IMR-90 (cell line): ENCODE measurements at regions not wholly inside any gene's neighbourhood (a gene's known extent, or its start where the extent isn't known, plus 50 kb on each side); places are given as distances from the start of the nearest gene placed in this dataset.

Experiments used
- ATAC-seq: fragments of 200-7000 bp; cut with Tn5 transposase; 2 replicates; pipeline ENCODE4 v1.9.1; 2020; ENCODE audit warnings: low read depth, mild to moderate bottlenecking, moderate library complexity
- BruUV-seq: library from RNA; stranded (reverse); fragments of 400-500 nt; replicated peaks from 2 replicates; lab custom pipeline; 2021; lab: Mats Ljungman, UMichigan
- CTCF ChIA-PET: fragments of 300-600 bp; formaldehyde crosslinking; extraction: SDS; loops from one replicate; lab custom pipeline; 2021; ENCODE audit warnings: antibody characterized with exemption; lab: Yijun Ruan, JAX
- POLR2A ChIA-PET: fragments of 300-600 bp; sonication (Branson Sonifier 250); formaldehyde crosslinking; loops from one replicate; lab custom pipeline; 2022; ENCODE audit warnings: antibody characterized with exemption; ENCODE audit not compliant: unreplicated experiment; lab: Charles Lee
- DNase-seq: peaks from one replicate; pipeline ENCODE4 v3.0.0; 2013
- H2AFZ ChIP-seq: replicated peaks from 2 replicates; pipeline ENCODE3; 2013; ENCODE audit warnings: low read length, mild to moderate bottlenecking; ENCODE audit not compliant: poor library complexity
- H2AK5ac ChIP-seq: 2 replicates; pipeline ENCODE4 v1.6.1; 2013; ENCODE audit warnings: low read depth, low read length, inconsistent platforms
- H2AK9ac ChIP-seq: replicated peaks from 2 replicates; pipeline ENCODE3; 2013; ENCODE audit warnings: mild to moderate bottlenecking, low read depth, low read length, moderate library complexity; ENCODE audit not compliant: poor library complexity
- H2BK120ac ChIP-seq: 2 replicates; pipeline ENCODE4 v1.6.1; 2013; ENCODE audit warnings: low read depth, low read length, inconsistent platforms
- H2BK15ac ChIP-seq: 3 replicates; pipeline ENCODE4 v1.6.1; 2013; ENCODE audit warnings: low read depth, low read length, inconsistent platforms
- H2BK20ac ChIP-seq: 2 replicates; pipeline ENCODE4 v1.6.1; 2013; ENCODE audit warnings: low read depth, mild to moderate bottlenecking, inconsistent platforms, low read length, moderate library complexity
- H2BK5ac ChIP-seq: 2 replicates; pipeline ENCODE4 v1.6.1; 2013; ENCODE audit warnings: mild to moderate bottlenecking, low read depth, low read length, inconsistent platforms; ENCODE audit not compliant: poor library complexity, severe bottlenecking
- H3K14ac ChIP-seq: replicated peaks from 2 replicates; pipeline ENCODE4 v1.6.1; 2013; ENCODE audit warnings: low read depth, low read length, inconsistent platforms
- H3K18ac ChIP-seq: 2 replicates; pipeline ENCODE4 v1.6.1; 2013; ENCODE audit warnings: low read depth, low read length, control low read depth
- H3K23ac ChIP-seq: 2 replicates; pipeline ENCODE4 v1.6.1; 2013; ENCODE audit warnings: low read depth, low read length, inconsistent platforms
- H3K27ac ChIP-seq: 2 replicates; pipeline ENCODE4 v1.5.1; 2013; ENCODE audit warnings: mild to moderate bottlenecking, control low read depth, low read length; ENCODE audit not compliant: insufficient read depth
- H3K27me3 ChIP-seq: 2 replicates; pipeline ENCODE4 v1.6.1; 2013; ENCODE audit warnings: low read length; ENCODE audit not compliant: control insufficient read depth, insufficient read depth
- H3K36me3 ChIP-seq: 2 replicates; pipeline ENCODE4 v1.6.1; 2013; ENCODE audit warnings: low read length, mixed read lengths; ENCODE audit not compliant: control insufficient read depth, insufficient read depth
- H3K4ac ChIP-seq: 2 replicates; pipeline ENCODE4 v1.6.1; 2013; ENCODE audit warnings: low read depth, low read length, inconsistent platforms
- H3K4me1 ChIP-seq: 2 replicates; pipeline ENCODE4 v1.6.1; 2013; ENCODE audit warnings: low read length, mixed read lengths; ENCODE audit not compliant: control insufficient read depth, insufficient read depth
- H3K4me2 ChIP-seq: 2 replicates; pipeline ENCODE4 v1.6.1; 2013; ENCODE audit warnings: low read depth, mild to moderate bottlenecking, control low read depth, low read length, moderate library complexity
- H3K4me3 ChIP-seq: 2 replicates; pipeline ENCODE4 v1.5.1; 2013; ENCODE audit warnings: low read depth, mild to moderate bottlenecking, control low read depth, low read length, moderate library complexity; ENCODE audit not compliant: insufficient read depth
- H3K56ac ChIP-seq: 2 replicates; pipeline ENCODE4 v1.6.1; 2013; ENCODE audit warnings: low read length, inconsistent platforms; ENCODE audit not compliant: insufficient read depth; ENCODE audit errors: extremely low read depth
- H3K79me1 ChIP-seq, 2 experiments: 2 replicates each; pipeline ENCODE4 v1.6.1; 2013; ENCODE audit warnings: low read length in 2 of 2, inconsistent platforms in 1 of 2, low read depth in 1 of 2
- H3K9ac ChIP-seq: 2 replicates; pipeline ENCODE4 v1.6.1; 2013; ENCODE audit warnings: low read depth, low read length, control low read depth
- H3K9me1 ChIP-seq: 2 replicates; pipeline ENCODE4 v1.6.1; 2013; ENCODE audit warnings: low read length, inconsistent platforms; ENCODE audit not compliant: insufficient read depth
- H3K9me3 ChIP-seq: 2 replicates; pipeline ENCODE4 v1.6.1; 2013; ENCODE audit warnings: low read length; ENCODE audit not compliant: control insufficient read depth, insufficient read depth
- H4K20me1 ChIP-seq: 2 replicates; pipeline ENCODE4 v1.6.1; 2013; ENCODE audit warnings: low read length, inconsistent platforms; ENCODE audit not compliant: insufficient read depth
- H4K5ac ChIP-seq: 2 replicates; pipeline ENCODE4 v1.6.1; 2013; ENCODE audit warnings: mild to moderate bottlenecking, low read depth, low read length, control low read depth
- H4K8ac ChIP-seq, 2 experiments: 2 replicates each; pipeline ENCODE4 v1.6.1; 2013; ENCODE audit warnings: low read depth in 2 of 2, low read length in 2 of 2, control low read depth in 1 of 2, inconsistent platforms in 1 of 2
- H4K91ac ChIP-seq: 2 replicates; pipeline ENCODE4 v1.6.1; 2013; ENCODE audit warnings: low read depth, low read length, inconsistent platforms; ENCODE audit not compliant: insufficient read depth
- BHLHE40 ChIP-seq: fragments of 150-350 bp; IDR thresholded peaks from 2 replicates; pipeline ENCODE4 v1.6.1; 2016; ENCODE audit warnings: mild to moderate bottlenecking, low read depth, low read length
- CEBPB ChIP-seq: IDR thresholded peaks from 2 replicates; pipeline ENCODE4 v1.6.1; 2012; ENCODE audit warnings: low read depth, low read length, improper control_type of control experiment
- FOS ChIP-seq: fragments of 150-350 bp; IDR thresholded peaks from 2 replicates; pipeline ENCODE4 v1.6.1; 2016; ENCODE audit warnings: low read depth, low read length
- MAZ ChIP-seq: IDR thresholded peaks from 2 replicates; pipeline ENCODE4 v1.6.1; 2012; ENCODE audit warnings: low read depth, mild to moderate bottlenecking, low read length, improper control_type of control experiment, moderate library complexity, borderline replicate concordance
- MXI1 ChIP-seq: IDR thresholded peaks from 2 replicates; pipeline ENCODE4 v1.6.1; 2012; ENCODE audit warnings: low read depth, mild to moderate bottlenecking, low read length, moderate library complexity, borderline replicate concordance
- POLR2A ChIP-seq: IDR thresholded peaks from 2 replicates; pipeline ENCODE4 v1.6.1; 2012; ENCODE audit warnings: mild to moderate bottlenecking, low read depth, low read length
- RAD21 ChIP-seq: IDR thresholded peaks from 2 replicates; pipeline ENCODE4 v1.6.1; 2012; ENCODE audit warnings: low read length, improper control_type of control experiment
- RCOR1 ChIP-seq: IDR thresholded peaks from 2 replicates; pipeline ENCODE4 v1.6.1; 2012; ENCODE audit warnings: mild to moderate bottlenecking, low read length, improper control_type of control experiment; ENCODE audit not compliant: insufficient replicate concordance
- RFX5 ChIP-seq: IDR thresholded peaks from 2 replicates; pipeline ENCODE4 v1.8.0; 2012; ENCODE audit warnings: low read depth, mild to moderate bottlenecking, low read length, moderate library complexity
- SMC3 ChIP-seq: fragments of 150-350 bp; IDR thresholded peaks from 2 replicates; pipeline ENCODE4 v1.6.1; 2016; ENCODE audit warnings: low read depth, mild to moderate bottlenecking, antibody characterized with exemption, low read length, moderate library complexity
- WGBS, 2 experiments: methylation state at CpG; one replicate each; pipeline versions ENCODE4 v1.1.5 to v1.1.7; 2013; ENCODE audit warnings: missing lambda C conversion rate in 2 of 2; ENCODE audit not compliant: insufficient read length in 1 of 2; ENCODE audit errors: extremely low coverage in 2 of 2; 5-methylcytosine and 5-hydroxymethylcytosine counted together
- dilution Hi-C: fragments of 300-500 bp; cut with HindIII; formaldehyde crosslinking; loops from one replicate; pipeline ENCODE4 v1.14.3; 2018; ENCODE audit warnings: low sequenced_read_pairs; ENCODE audit not compliant: unreplicated experiment
- in situ Hi-C: fragments of 300-500 bp; cut with MboI; formaldehyde crosslinking; loops from 3 replicates; pipeline ENCODE4 v1.14.3; 2019; ENCODE audit warnings: low sequenced_read_pairs, inconsistent platforms, mixed read lengths
- intact Hi-C: fragments of 100-400 bp; cut with micrococcal nuclease; formaldehyde crosslinking; loops from 2 replicates; pipeline ENCODE4 v1.10.0; 2022
- TF ChIP-seq, protein P1 (sequence below): fragments of 150-350 bp; IDR thresholded peaks from 2 replicates; pipeline ENCODE4 v1.6.1; 2016; ENCODE audit warnings: low read depth, mild to moderate bottlenecking, low read length, moderate library complexity, borderline replicate concordance
- TF ChIP-seq, protein P2 (sequence below): conservative IDR thresholded peaks from 2 replicates; pipeline ENCODE4 v1.5.1; 2012; ENCODE audit warnings: mild to moderate bottlenecking, low read depth, low read length, improper control_type of control experiment

DNA sequence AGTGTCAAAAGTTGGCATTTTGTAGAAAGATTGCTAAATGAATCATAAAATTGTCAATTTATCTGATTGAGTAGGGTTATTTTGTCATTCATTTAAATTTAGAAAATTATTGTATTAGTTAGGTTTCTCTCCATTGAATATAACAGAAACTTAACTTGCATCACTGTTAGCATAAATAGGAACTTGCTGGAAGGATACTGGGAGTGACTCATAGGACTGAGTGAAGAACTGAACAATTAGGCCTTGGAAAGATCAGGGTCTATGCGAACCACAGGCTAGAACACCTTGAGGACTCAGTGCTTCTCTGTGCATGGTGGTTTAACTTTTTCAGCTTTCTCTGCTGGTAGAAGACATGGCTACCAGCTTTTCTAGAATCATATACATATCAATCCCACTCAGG, 67.7 kb upstream of the IFNGR1 start:
- Histone ChIP-seq H3K27me3 (no peaks in the 10 kb centered on the region; the same call in 1 of the 2 replicates), H2BK5ac (no peak overlapping the region), H3K4me1 (no peaks in the 10 kb centered on the region), H2AK5ac (no peak overlapping the region), H2AK9ac (no peak overlapping the region), H4K20me1 (no peaks in the 10 kb centered on the region), H2BK15ac (no peak overlapping the region), H3K23ac (no peak overlapping the region), H4K91ac (no peak overlapping the region), H2BK120ac (no peak overlapping the region), H4K5ac (no peak overlapping the region), H2AFZ (no peak overlapping the region), H3K56ac (no peak overlapping the region), H3K36me3 (no peaks in the 10 kb centered on the region), H3K18ac (no peak overlapping the region), H3K4me3 (no peak overlapping the region), H3K4me2 (no peak overlapping the region), H3K27ac (no peak overlapping the region), H3K79me1 (no peaks in the 10 kb centered on the region), H4K8ac (no peak overlapping the region), H3K9ac (no peak overlapping the region), H3K9me1 (no peaks in the 10 kb centered on the region), H3K4ac (no peak overlapping the region), H3K9me3 (peaks cover 2% of the 10 kb centered on the region; the same call in 1 of the 2 replicates), H2BK20ac (no peak overlapping the region), H3K14ac (no peak overlapping the region)
- no CpG with 5 or more reads among the region's 1 CpG for WGBS, 2 experiments
- intact Hi-C loops: no loop called here
- no TSS peak for BruUV-seq
- POLR2A ChIA-PET: no interaction called here
- peak; percentile 30 for DNase-seq
- TF ChIP-seq CEBPB (no peak), MXI1 (no peak), MAZ (no peak), RCOR1 (no peak), RFX5 (no peak), POLR2A (no peak), SMC3 (no peak), RAD21 (no peak), FOS (no peak), BHLHE40 (no peak)
- TF ChIP-seq, protein P1, sequence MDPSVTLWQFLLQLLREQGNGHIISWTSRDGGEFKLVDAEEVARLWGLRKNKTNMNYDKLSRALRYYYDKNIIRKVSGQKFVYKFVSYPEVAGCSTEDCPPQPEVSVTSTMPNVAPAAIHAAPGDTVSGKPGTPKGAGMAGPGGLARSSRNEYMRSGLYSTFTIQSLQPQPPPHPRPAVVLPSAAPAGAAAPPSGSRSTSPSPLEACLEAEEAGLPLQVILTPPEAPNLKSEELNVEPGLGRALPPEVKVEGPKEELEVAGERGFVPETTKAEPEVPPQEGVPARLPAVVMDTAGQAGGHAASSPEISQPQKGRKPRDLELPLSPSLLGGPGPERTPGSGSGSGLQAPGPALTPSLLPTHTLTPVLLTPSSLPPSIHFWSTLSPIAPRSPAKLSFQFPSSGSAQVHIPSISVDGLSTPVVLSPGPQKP: no peak
- TF ChIP-seq, protein P2, sequence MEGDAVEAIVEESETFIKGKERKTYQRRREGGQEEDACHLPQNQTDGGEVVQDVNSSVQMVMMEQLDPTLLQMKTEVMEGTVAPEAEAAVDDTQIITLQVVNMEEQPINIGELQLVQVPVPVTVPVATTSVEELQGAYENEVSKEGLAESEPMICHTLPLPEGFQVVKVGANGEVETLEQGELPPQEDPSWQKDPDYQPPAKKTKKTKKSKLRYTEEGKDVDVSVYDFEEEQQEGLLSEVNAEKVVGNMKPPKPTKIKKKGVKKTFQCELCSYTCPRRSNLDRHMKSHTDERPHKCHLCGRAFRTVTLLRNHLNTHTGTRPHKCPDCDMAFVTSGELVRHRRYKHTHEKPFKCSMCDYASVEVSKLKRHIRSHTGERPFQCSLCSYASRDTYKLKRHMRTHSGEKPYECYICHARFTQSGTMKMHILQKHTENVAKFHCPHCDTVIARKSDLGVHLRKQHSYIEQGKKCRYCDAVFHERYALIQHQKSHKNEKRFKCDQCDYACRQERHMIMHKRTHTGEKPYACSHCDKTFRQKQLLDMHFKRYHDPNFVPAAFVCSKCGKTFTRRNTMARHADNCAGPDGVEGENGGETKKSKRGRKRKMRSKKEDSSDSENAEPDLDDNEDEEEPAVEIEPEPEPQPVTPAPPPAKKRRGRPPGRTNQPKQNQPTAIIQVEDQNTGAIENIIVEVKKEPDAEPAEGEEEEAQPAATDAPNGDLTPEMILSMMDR: no peak
- in situ Hi-C loops: no loop called here
- dilution Hi-C loops: no loop called here
- ATAC-seq: no peak
- CTCF ChIA-PET: no interaction called here
